GM23248 (cell line): ENCODE measurements at regions not wholly inside any gene's neighbourhood (a gene's known extent, or its start where the extent isn't known, plus 50 kb on each side); places are given as distances from the start of the nearest gene placed in this dataset.

Source experiments
- EZH2 ChIP-seq: fragments of 200-600 bp; sonication (generic); IDR thresholded peaks from 2 replicates; pipeline ENCODE4 v1.6.1; 2018; ENCODE audit warnings: antibody characterized with exemption, mild to moderate bottlenecking; ENCODE audit not compliant: insufficient read depth, poor library complexity, severe bottlenecking
- EZH2phosphoT487 ChIP-seq: fragments of 200-600 bp; sonication (generic); IDR thresholded peaks from 2 replicates; pipeline ENCODE4 v1.6.1; 2018; ENCODE audit warnings: antibody characterized with exemption, moderate library complexity, mild to moderate bottlenecking, low read depth; ENCODE audit not compliant: insufficient read depth

GRCh38 chr9:110047955-110048402 lies 160.0 kb downstream of the C9orf152 start:
- no peak for TF ChIP-seq EZH2phosphoT487
- TF ChIP-seq EZH2: no peak
